Immature natural killer cell (primary cell): ENCODE measurements at regions not wholly inside any gene's neighbourhood (a gene's known extent, or its start where the extent isn't known, plus 50 kb on each side); places are given as distances from the start of the nearest gene placed in this dataset.
"Not testable (repeated sequence)": the region's sequence is repeated elsewhere in the genome, so short reads cannot be mapped to it uniquely, and the experiment has no call there.

Source experiments
- DNase-seq, 3 donors: peaks; one replicate each; pipeline ENCODE4 v3.0.0; 2022; ENCODE audit warnings: mixed read lengths in 1 of 3
- H3K27ac Mint-ChIP-seq, 6 donors: one replicate each; pipeline ENCODE4 v1.8.0; 2020; ENCODE audit warnings: mixed read lengths in 6 of 6, mild to moderate bottlenecking in 5 of 6, inconsistent platforms in 4 of 6, moderate library complexity in 3 of 6
- H3K27me3 Mint-ChIP-seq, 3 donors: one replicate each; pipeline ENCODE4 v1.8.0; 2020 to 2021; ENCODE audit warnings: low read depth in 3 of 3, mild to moderate bottlenecking in 3 of 3, mixed read lengths in 3 of 3, moderate library complexity in 3 of 3, inconsistent platforms in 1 of 3
- H3K36me3 Mint-ChIP-seq, 3 donors: one replicate each; pipeline ENCODE4 v1.8.0; 2020; ENCODE audit warnings: mixed read lengths in 3 of 3, inconsistent platforms in 2 of 3, mild to moderate bottlenecking in 2 of 3
- H3K4me1 Mint-ChIP-seq, 2 donors: one replicate each; pipeline ENCODE4 v1.8.0; 2020; ENCODE audit warnings: inconsistent platforms in 2 of 2, mild to moderate bottlenecking in 2 of 2, mixed read lengths in 2 of 2, moderate library complexity in 1 of 2
- H3K4me3 Mint-ChIP-seq, 5 donors: one replicate each; pipeline ENCODE4 v1.8.0; 2020; ENCODE audit warnings: mild to moderate bottlenecking in 5 of 5, mixed read lengths in 5 of 5, inconsistent platforms in 3 of 5, moderate library complexity in 3 of 5
- H3K9me3 Mint-ChIP-seq, 6 donors: one replicate each; pipeline ENCODE4 v1.8.0; 2020; ENCODE audit warnings: mild to moderate bottlenecking in 6 of 6, mixed read lengths in 6 of 6, inconsistent platforms in 4 of 6, moderate library complexity in 3 of 6

- H3K27ac Mint-ChIP-seq = no peak overlapping the region
- no peaks in the 10 kb centered on the region for H3K4me1 Mint-ChIP-seq
- no peak for DNase-seq
- H3K27me3 Mint-ChIP-seq = peaks cover 0 to 2% (median 0%) of the 10 kb centered on the region in 3 donors
- no peaks in the 10 kb centered on the region for H3K36me3 Mint-ChIP-seq
- no peak overlapping the region for H3K4me3 Mint-ChIP-seq
- peaks cover 0 to 2% (median 0%) of the 10 kb centered on the region in 6 donors for H3K9me3 Mint-ChIP-seq
Measured at GRCh38 chr10:60591119-60591518, 187.2 kb upstream of the CDK1 start.

GRCh38 chr10:60589376-60589775 is 188.9 kb upstream of the CDK1 start:
- Mint-ChIP-seq H3K27ac (no peak overlapping the region), H3K27me3 (peaks cover 0 to 2% (median 0%) of the 10 kb centered on the region in 3 donors), H3K4me3 (no peak overlapping the region), H3K36me3 (no peaks in the 10 kb centered on the region), H3K4me1 (no peaks in the 10 kb centered on the region), H3K9me3 (peaks cover 0 to 3% (median 0%) of the 10 kb centered on the region in 6 donors)
- DNase-seq = no peak

- not testable (repeated sequence) for H3K27me3 Mint-ChIP-seq, DNase-seq, H3K36me3 Mint-ChIP-seq, H3K4me1 Mint-ChIP-seq, H3K9me3 Mint-ChIP-seq, H3K27ac Mint-ChIP-seq, H3K4me3 Mint-ChIP-seq
Measured at GRCh38 chr10:60581782-60582181, 192.1 kb upstream of the ANK3 start.

GRCh38 chr10:60578217-60578616 is 188.5 kb upstream of the ANK3 start:
- Mint-ChIP-seq H3K36me3 (no peaks in the 10 kb centered on the region), H3K27me3 (peaks cover 0 to 1% (median 0%) of the 10 kb centered on the region in 3 donors), H3K4me3 (no peak overlapping the region), H3K27ac (no peak overlapping the region), H3K4me1 (peaks cover 3 to 13% of the 10 kb centered on the region in 2 donors), H3K9me3 (peaks cover 0 to 2% (median 0%) of the 10 kb centered on the region in 6 donors)
- no peak for DNase-seq

GRCh38 chr10:60576130-60577069 is 186.7 kb upstream of the ANK3 start:
- Mint-ChIP-seq H3K9me3 (no peaks in the 10 kb centered on the region), H3K4me1 (peaks cover 12 to 27% of the 10 kb centered on the region in 2 donors), H3K27ac (no peak overlapping the region), H3K36me3 (no peaks in the 10 kb centered on the region), H3K4me3 (peak overlapping the region in 2 of 5 donors; percentile 15 to 18), H3K27me3 (peaks cover 0 to 5% (median 0%) of the 10 kb centered on the region in 3 donors)
- no peak for DNase-seq

GRCh38 chr10:60575105-60575504 is 185.4 kb upstream of the ANK3 start:
- DNase-seq = no peak
- Mint-ChIP-seq H3K27me3 (peaks cover 0 to 5% (median 0%) of the 10 kb centered on the region in 3 donors), H3K4me3 (no peak overlapping the region), H3K27ac (no peak overlapping the region), H3K9me3 (no peaks in the 10 kb centered on the region), H3K4me1 (peaks cover 12 to 27% of the 10 kb centered on the region in 2 donors), H3K36me3 (no peaks in the 10 kb centered on the region)

GRCh38 chr10:60574388-60574787 is 184.7 kb upstream of the ANK3 start:
- peaks cover 12 to 27% of the 10 kb centered on the region in 2 donors for H3K4me1 Mint-ChIP-seq
- no peaks in the 10 kb centered on the region for H3K9me3 Mint-ChIP-seq
- H3K27me3 Mint-ChIP-seq = peaks cover 0 to 5% (median 0%) of the 10 kb centered on the region in 3 donors
- no peaks in the 10 kb centered on the region for H3K36me3 Mint-ChIP-seq
- H3K4me3 Mint-ChIP-seq = no peak overlapping the region
- no peak overlapping the region for H3K27ac Mint-ChIP-seq
- no peak for DNase-seq

GRCh38 chr10:60573336-60573735 is 183.7 kb upstream of the ANK3 start:
- Mint-ChIP-seq H3K4me1 (peaks cover 12 to 27% of the 10 kb centered on the region in 2 donors), H3K27ac (no peak overlapping the region), H3K27me3 (peaks cover 0 to 4% (median 0%) of the 10 kb centered on the region in 3 donors), H3K36me3 (no peaks in the 10 kb centered on the region), H3K9me3 (no peaks in the 10 kb centered on the region), H3K4me3 (peak overlapping the region in 1 of 5 donors; percentile 79)
- DNase-seq = no peak

- Mint-ChIP-seq H3K4me1 (peaks cover 12 to 27% of the 10 kb centered on the region in 2 donors), H3K27me3 (peaks cover 0 to 4% (median 0%) of the 10 kb centered on the region in 3 donors), H3K27ac (no peak overlapping the region), H3K36me3 (no peaks in the 10 kb centered on the region), H3K9me3 (no peaks in the 10 kb centered on the region), H3K4me3 (peak overlapping the region; percentile 44 to 79 (median 59))
- peak in 1 of 3 donors; percentile 3 for DNase-seq
Measured at GRCh38 chr10:60572511-60573194, 183.0 kb upstream of the ANK3 start.

- DNase-seq = no peak
- peaks cover 0 to 7% (median 0%) of the 10 kb centered on the region in 6 donors for H3K9me3 Mint-ChIP-seq
- peaks cover 0 to 4% (median 0%) of the 10 kb centered on the region in 3 donors for H3K27me3 Mint-ChIP-seq
- no peak overlapping the region for H3K4me3 Mint-ChIP-seq
- peaks cover 9 to 19% of the 10 kb centered on the region in 2 donors for H3K4me1 Mint-ChIP-seq
- H3K27ac Mint-ChIP-seq = no peak overlapping the region
- no peaks in the 10 kb centered on the region for H3K36me3 Mint-ChIP-seq
Measured at GRCh38 chr10:60570896-60571295, 181.2 kb upstream of the ANK3 start.

GRCh38 chr10:60570272-60570865 is 180.7 kb upstream of the ANK3 start:
- H3K9me3 Mint-ChIP-seq = peaks cover 0 to 7% (median under 1%) of the 10 kb centered on the region in 6 donors
- H3K36me3 Mint-ChIP-seq = no peaks in the 10 kb centered on the region
- no peak for DNase-seq
- H3K27me3 Mint-ChIP-seq = peaks cover 0 to 4% (median 0%) of the 10 kb centered on the region in 3 donors
- no peak overlapping the region for H3K27ac Mint-ChIP-seq
- no peak overlapping the region for H3K4me3 Mint-ChIP-seq
- peaks cover 9 to 18% of the 10 kb centered on the region in 2 donors for H3K4me1 Mint-ChIP-seq

- H3K27ac Mint-ChIP-seq = no peak overlapping the region
- H3K4me3 Mint-ChIP-seq = no peak overlapping the region
- DNase-seq = no peak
- H3K36me3 Mint-ChIP-seq = no peaks in the 10 kb centered on the region
- peaks cover 0 to 7% (median under 1%) of the 10 kb centered on the region in 6 donors for H3K9me3 Mint-ChIP-seq
- peaks cover 0 to 4% (median 0%) of the 10 kb centered on the region in 3 donors for H3K27me3 Mint-ChIP-seq
- peaks cover 9 to 18% of the 10 kb centered on the region in 2 donors for H3K4me1 Mint-ChIP-seq
Measured at GRCh38 chr10:60569681-60570080, 180.0 kb upstream of the ANK3 start.

- H3K27me3 Mint-ChIP-seq = no peaks in the 10 kb centered on the region
- no peak overlapping the region for H3K27ac Mint-ChIP-seq
- no peaks in the 10 kb centered on the region for H3K36me3 Mint-ChIP-seq
- peaks cover 0 to 10% (median under 1%) of the 10 kb centered on the region in 6 donors for H3K9me3 Mint-ChIP-seq
- no peak for DNase-seq
- no peak overlapping the region for H3K4me3 Mint-ChIP-seq
- H3K4me1 Mint-ChIP-seq = no peaks in the 10 kb centered on the region
Measured at GRCh38 chr10:60566096-60566495, 176.4 kb upstream of the ANK3 start.
